ENCODE measurements at regions not wholly inside any gene's neighbourhood (a gene's known extent, or its start where the extent isn't known, plus 50 kb on each side); places are given as distances from the start of the nearest gene placed in this dataset.

DNA sequence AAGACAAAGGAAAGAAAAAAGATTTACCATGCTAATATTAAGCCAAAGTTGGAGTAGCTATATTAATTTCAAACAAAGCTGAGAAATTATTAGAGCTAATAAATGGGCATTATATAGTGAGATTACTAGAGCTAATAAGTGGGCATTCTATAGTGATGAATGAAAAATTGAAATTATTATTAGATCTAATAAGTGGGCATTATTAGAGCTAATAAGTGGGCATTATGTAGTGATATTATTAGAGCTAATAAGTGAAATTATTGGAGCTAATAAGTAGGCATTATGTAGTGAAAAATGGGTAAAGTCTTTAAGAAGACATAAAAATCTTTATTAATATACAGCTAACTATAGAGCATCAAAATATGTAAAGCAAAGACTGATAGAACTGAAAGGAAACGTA, 745.7 kb downstream of the TRIB2 start:
- Mint-ChIP-seq H3K4me3 (ENCODE audit: unreplicated experiment) (no peak overlapping the region), H3K4me1 (ENCODE audit: unreplicated experiment) (peaks cover 2% of the 10 kb centered on the region), H3K27me3 (ENCODE audit: unreplicated experiment) (no peaks in the 10 kb centered on the region), H3K36me3 (ENCODE audit: low read depth, unreplicated experiment) (no peaks in the 10 kb centered on the region), H3K27ac (ENCODE audit: unreplicated experiment) (no peak overlapping the region), H3K9me3 (ENCODE audit: unreplicated experiment) (no peaks in the 10 kb centered on the region)
- DNase-seq (ENCODE audit: low spot score), result no peak
- TF ChIP-seq, protein P1, sequence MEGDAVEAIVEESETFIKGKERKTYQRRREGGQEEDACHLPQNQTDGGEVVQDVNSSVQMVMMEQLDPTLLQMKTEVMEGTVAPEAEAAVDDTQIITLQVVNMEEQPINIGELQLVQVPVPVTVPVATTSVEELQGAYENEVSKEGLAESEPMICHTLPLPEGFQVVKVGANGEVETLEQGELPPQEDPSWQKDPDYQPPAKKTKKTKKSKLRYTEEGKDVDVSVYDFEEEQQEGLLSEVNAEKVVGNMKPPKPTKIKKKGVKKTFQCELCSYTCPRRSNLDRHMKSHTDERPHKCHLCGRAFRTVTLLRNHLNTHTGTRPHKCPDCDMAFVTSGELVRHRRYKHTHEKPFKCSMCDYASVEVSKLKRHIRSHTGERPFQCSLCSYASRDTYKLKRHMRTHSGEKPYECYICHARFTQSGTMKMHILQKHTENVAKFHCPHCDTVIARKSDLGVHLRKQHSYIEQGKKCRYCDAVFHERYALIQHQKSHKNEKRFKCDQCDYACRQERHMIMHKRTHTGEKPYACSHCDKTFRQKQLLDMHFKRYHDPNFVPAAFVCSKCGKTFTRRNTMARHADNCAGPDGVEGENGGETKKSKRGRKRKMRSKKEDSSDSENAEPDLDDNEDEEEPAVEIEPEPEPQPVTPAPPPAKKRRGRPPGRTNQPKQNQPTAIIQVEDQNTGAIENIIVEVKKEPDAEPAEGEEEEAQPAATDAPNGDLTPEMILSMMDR (IDR thresholded peaks at IDR 0.05; ENCODE audit: unreplicated experiment), result no peak

DNA sequence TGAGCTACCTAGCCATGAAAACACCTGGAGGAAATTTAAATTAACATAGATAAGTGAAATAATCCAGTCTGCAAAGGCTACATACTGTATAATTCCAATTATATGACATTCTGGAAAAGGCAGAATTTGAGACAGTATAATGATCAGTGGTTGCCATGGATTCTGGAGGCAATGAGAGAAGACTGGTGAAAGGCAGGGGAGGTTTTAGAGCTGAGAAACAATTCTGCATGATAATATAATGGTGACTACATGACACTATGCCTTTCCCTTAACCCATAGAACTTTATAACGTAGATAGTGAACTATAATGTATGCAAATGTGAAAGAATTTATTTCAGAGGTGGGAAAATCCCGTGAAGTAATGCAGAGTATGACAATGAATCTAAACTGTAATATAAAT, 749.3 kb downstream of the TRIB2 start:
- Mint-ChIP-seq H3K4me1 (ENCODE audit: unreplicated experiment) (peaks cover 10% of the 10 kb centered on the region), H3K4me3 (ENCODE audit: unreplicated experiment) (no peak overlapping the region), H3K27me3 (ENCODE audit: unreplicated experiment) (no peaks in the 10 kb centered on the region), H3K27ac (ENCODE audit: unreplicated experiment) (no peak overlapping the region), H3K36me3 (ENCODE audit: low read depth, unreplicated experiment) (no peaks in the 10 kb centered on the region), H3K9me3 (ENCODE audit: unreplicated experiment) (no peaks in the 10 kb centered on the region)
- no peak for DNase-seq (ENCODE audit: low spot score)
- TF ChIP-seq, protein P1 (IDR thresholded peaks at IDR 0.05; ENCODE audit: unreplicated experiment), result no peak

DNA sequence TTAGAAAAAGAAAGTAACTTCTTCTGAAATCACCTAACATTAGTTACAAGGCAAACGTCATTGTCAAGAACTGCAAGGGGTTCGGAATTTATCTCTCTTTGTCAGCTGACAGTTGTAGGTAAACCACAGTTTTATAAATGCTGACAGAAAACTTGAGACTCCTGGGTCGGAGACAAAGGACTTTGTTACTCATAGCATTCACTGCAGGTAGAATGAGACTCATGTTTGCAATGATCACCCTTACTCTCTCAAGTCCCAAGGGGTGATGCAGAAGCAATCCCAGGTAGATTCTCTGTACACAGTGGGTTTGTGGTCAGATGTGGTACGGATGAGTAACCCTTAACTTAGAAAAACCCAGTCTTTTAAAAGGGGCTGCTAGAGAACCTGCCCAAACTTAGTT, 757.8 kb downstream of the TRIB2 start:
- H3K4me1 Mint-ChIP-seq (ENCODE audit: unreplicated experiment), result no peaks in the 10 kb centered on the region
- TF ChIP-seq, protein P1 (IDR thresholded peaks at IDR 0.05; ENCODE audit: unreplicated experiment), result no peak
- H3K27me3 Mint-ChIP-seq (ENCODE audit: unreplicated experiment), result peaks cover 2% of the 10 kb centered on the region
- no peak overlapping the region for H3K4me3 Mint-ChIP-seq (ENCODE audit: unreplicated experiment)
- H3K27ac Mint-ChIP-seq (ENCODE audit: unreplicated experiment), result no peak overlapping the region
- H3K36me3 Mint-ChIP-seq (ENCODE audit: low read depth, unreplicated experiment), result no peaks in the 10 kb centered on the region
- no peaks in the 10 kb centered on the region for H3K9me3 Mint-ChIP-seq (ENCODE audit: unreplicated experiment)
- no peak for DNase-seq (ENCODE audit: low spot score)

DNA sequence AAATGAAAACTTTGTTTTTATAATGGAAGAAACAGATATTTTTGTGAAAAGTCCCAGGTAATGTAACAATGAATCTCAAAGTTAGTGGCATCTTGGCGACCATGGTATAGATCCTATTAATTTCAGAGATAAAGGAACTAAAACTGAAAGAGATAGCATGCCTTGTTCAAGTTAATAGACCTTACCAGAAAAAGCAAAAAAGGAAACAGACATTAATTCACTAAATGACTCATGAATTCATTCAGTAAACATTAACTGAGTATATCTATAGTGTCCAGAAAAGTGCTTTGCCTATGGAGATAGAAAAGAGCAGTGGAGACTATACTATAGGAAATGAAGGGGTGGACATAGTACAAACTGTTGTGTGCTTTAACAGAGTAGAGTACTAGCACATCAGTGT, 763.3 kb downstream of the TRIB2 start:
- no peak overlapping the region for H3K4me3 Mint-ChIP-seq (ENCODE audit: unreplicated experiment)
- TF ChIP-seq, protein P1 (IDR thresholded peaks at IDR 0.05; ENCODE audit: unreplicated experiment), result no peak
- H3K4me1 Mint-ChIP-seq (ENCODE audit: unreplicated experiment), result no peaks in the 10 kb centered on the region
- no peaks in the 10 kb centered on the region for H3K36me3 Mint-ChIP-seq (ENCODE audit: low read depth, unreplicated experiment)
- no peak for DNase-seq (ENCODE audit: low spot score)
- H3K27ac Mint-ChIP-seq (ENCODE audit: unreplicated experiment), result no peak overlapping the region
- H3K9me3 Mint-ChIP-seq (ENCODE audit: unreplicated experiment), result no peaks in the 10 kb centered on the region
- peaks cover 3% of the 10 kb centered on the region for H3K27me3 Mint-ChIP-seq (ENCODE audit: unreplicated experiment)

DNA sequence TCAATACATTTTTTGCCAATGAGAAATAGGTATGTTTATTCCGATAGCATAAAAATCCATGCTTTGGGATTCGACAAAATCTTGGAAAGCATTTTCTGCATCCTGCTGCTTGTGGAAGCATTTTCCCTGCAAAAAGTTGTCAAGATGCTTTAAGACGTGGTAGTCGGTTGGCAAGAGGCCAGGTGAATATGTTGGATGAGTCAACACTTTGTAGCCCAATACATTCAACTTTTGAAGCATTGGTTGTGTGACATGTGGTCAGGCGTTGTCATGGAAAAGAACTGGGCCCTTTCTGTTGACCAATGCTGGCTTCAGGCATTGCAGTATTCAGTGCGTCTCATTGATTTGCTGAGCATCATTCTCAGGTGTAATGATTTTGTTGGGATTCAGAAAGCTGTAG, 764.5 kb downstream of the TRIB2 start:
- Mint-ChIP-seq H3K36me3 (ENCODE audit: low read depth, unreplicated experiment) (no peaks in the 10 kb centered on the region), H3K27me3 (ENCODE audit: unreplicated experiment) (peaks cover 3% of the 10 kb centered on the region), H3K27ac (ENCODE audit: unreplicated experiment) (no peak overlapping the region), H3K9me3 (ENCODE audit: unreplicated experiment) (no peaks in the 10 kb centered on the region), H3K4me3 (ENCODE audit: unreplicated experiment) (no peak overlapping the region), H3K4me1 (ENCODE audit: unreplicated experiment) (no peaks in the 10 kb centered on the region)
- no peak for DNase-seq (ENCODE audit: low spot score)
- TF ChIP-seq, protein P1 (IDR thresholded peaks at IDR 0.05; ENCODE audit: unreplicated experiment), result no peak
